ENCODE measurements at regions not wholly inside any gene's neighbourhood (a gene's known extent, or its start where the extent isn't known, plus 50 kb on each side); places are given as distances from the start of the nearest gene placed in this dataset.
"Not testable (repeated sequence)": the region's sequence is repeated elsewhere in the genome, so short reads cannot be mapped to it uniquely, and the experiment has no call there.

GRCh38 chr15:75114796-75115195 is 86.9 kb upstream of the C15orf39 start:
- H3K4me1 Mint-ChIP-seq (ENCODE audit: unreplicated experiment) = peaks cover 11% of the 10 kb centered on the region
- H3K9me3 Mint-ChIP-seq (ENCODE audit: unreplicated experiment) = peaks cover 5% of the 10 kb centered on the region
- peaks cover 2% of the 10 kb centered on the region for H3K27me3 Mint-ChIP-seq (ENCODE audit: unreplicated experiment)
- H3K27ac Mint-ChIP-seq (ENCODE audit: unreplicated experiment) = no peak overlapping the region
- DNase-seq (ENCODE audit: low spot score) = no peak
- TF ChIP-seq CTCF (IDR thresholded peaks at IDR 0.05; ENCODE audit: unreplicated experiment) = no peak
- peak overlapping the region; percentile 15 for H3K4me3 Mint-ChIP-seq (ENCODE audit: unreplicated experiment)
- H3K36me3 Mint-ChIP-seq (ENCODE audit: low read depth, unreplicated experiment) = peaks cover 6% of the 10 kb centered on the region

- H3K27ac Mint-ChIP-seq (ENCODE audit: unreplicated experiment); H3K9me3 Mint-ChIP-seq (ENCODE audit: unreplicated experiment); H3K36me3 Mint-ChIP-seq (ENCODE audit: low read depth, unreplicated experiment); H3K27me3 Mint-ChIP-seq (ENCODE audit: unreplicated experiment); DNase-seq (ENCODE audit: low spot score): not testable (repeated sequence)
- peaks cover 11% of the 10 kb centered on the region for H3K4me1 Mint-ChIP-seq (ENCODE audit: unreplicated experiment)
- H3K4me3 Mint-ChIP-seq (ENCODE audit: unreplicated experiment) = peak overlapping the region; percentile 77
Measured at GRCh38 chr15:75115411-75115913, 86.2 kb upstream of the C15orf39 start.

- not testable (repeated sequence) for H3K27ac Mint-ChIP-seq (ENCODE audit: unreplicated experiment); H3K36me3 Mint-ChIP-seq (ENCODE audit: low read depth, unreplicated experiment); DNase-seq (ENCODE audit: low spot score); H3K27me3 Mint-ChIP-seq (ENCODE audit: unreplicated experiment); H3K4me3 Mint-ChIP-seq (ENCODE audit: unreplicated experiment); H3K9me3 Mint-ChIP-seq (ENCODE audit: unreplicated experiment)
- peaks cover 11% of the 10 kb centered on the region for H3K4me1 Mint-ChIP-seq (ENCODE audit: unreplicated experiment)
Measured at GRCh38 chr15:75116143-75116542, 85.5 kb upstream of the C15orf39 start.

- Mint-ChIP-seq H3K4me1 (ENCODE audit: unreplicated experiment) (peaks cover 2% of the 10 kb centered on the region), H3K27me3 (ENCODE audit: unreplicated experiment) (peaks cover 2% of the 10 kb centered on the region), H3K4me3 (ENCODE audit: unreplicated experiment) (no peak overlapping the region), H3K36me3 (ENCODE audit: low read depth, unreplicated experiment) (peaks cover 6% of the 10 kb centered on the region), H3K9me3 (ENCODE audit: unreplicated experiment) (peaks cover 5% of the 10 kb centered on the region), H3K27ac (ENCODE audit: unreplicated experiment) (no peak overlapping the region)
- no peak for TF ChIP-seq CTCF (IDR thresholded peaks at IDR 0.05; ENCODE audit: unreplicated experiment)
- DNase-seq (ENCODE audit: low spot score) = no peak
Measured at GRCh38 chr15:75117993-75118392, 83.7 kb upstream of the C15orf39 start.

GRCh38 chr15:75119312-75119711 is 82.4 kb upstream of the C15orf39 start:
- DNase-seq (ENCODE audit: low spot score); H3K27ac Mint-ChIP-seq (ENCODE audit: unreplicated experiment); H3K4me1 Mint-ChIP-seq (ENCODE audit: unreplicated experiment); H3K27me3 Mint-ChIP-seq (ENCODE audit: unreplicated experiment); H3K4me3 Mint-ChIP-seq (ENCODE audit: unreplicated experiment); H3K9me3 Mint-ChIP-seq (ENCODE audit: unreplicated experiment); H3K36me3 Mint-ChIP-seq (ENCODE audit: low read depth, unreplicated experiment): not testable (repeated sequence)

- no peak for TF ChIP-seq CTCF (IDR thresholded peaks at IDR 0.05; ENCODE audit: unreplicated experiment)
- Mint-ChIP-seq H3K27me3 (ENCODE audit: unreplicated experiment) (no peaks in the 10 kb centered on the region), H3K4me1 (ENCODE audit: unreplicated experiment) (peaks cover 6% of the 10 kb centered on the region), H3K4me3 (ENCODE audit: unreplicated experiment) (no peak overlapping the region), H3K9me3 (ENCODE audit: unreplicated experiment) (no peaks in the 10 kb centered on the region), H3K27ac (ENCODE audit: unreplicated experiment) (no peak overlapping the region), H3K36me3 (ENCODE audit: low read depth, unreplicated experiment) (no peaks in the 10 kb centered on the region)
- no peak for DNase-seq (ENCODE audit: low spot score)
Measured at GRCh38 chr15:75121491-75121890, 80.2 kb upstream of the C15orf39 start.

Data from endothelial cell (in vitro differentiated cells).